Upper lobe of left lung (tissue), 4 donors: ENCODE measurements at regions not wholly inside any gene's neighbourhood (a gene's known extent, or its start where the extent isn't known, plus 50 kb on each side); places are given as distances from the start of the nearest gene placed in this dataset.

Experiments used
- CTCF ChIP-seq, 6 experiments: fragments of 450-650 bp in 4 of 6; fragments of 200-600 bp in 2 of 6; sonication (generic) in 2 of 6; IDR thresholded peaks; one replicate each; pipeline ENCODE4 v1.5.1; 2016 to 2019; ENCODE audit warnings: antibody characterized with exemption in 6 of 6
- POLR2A ChIP-seq, 4 donors: fragments of 450-650 bp; IDR thresholded peaks; one replicate each; pipeline ENCODE4 v1.5.1; 2016 to 2017; ENCODE audit warnings: antibody characterized with exemption in 4 of 4, mild to moderate bottlenecking in 2 of 4
- POLR2AphosphoS5 ChIP-seq, 2 donors: sonication (generic); formaldehyde crosslinking; IDR thresholded peaks; one replicate each; pipeline ENCODE4 v1.5.1; 2017; ENCODE audit warnings: antibody characterized with exemption in 2 of 2

DNA sequence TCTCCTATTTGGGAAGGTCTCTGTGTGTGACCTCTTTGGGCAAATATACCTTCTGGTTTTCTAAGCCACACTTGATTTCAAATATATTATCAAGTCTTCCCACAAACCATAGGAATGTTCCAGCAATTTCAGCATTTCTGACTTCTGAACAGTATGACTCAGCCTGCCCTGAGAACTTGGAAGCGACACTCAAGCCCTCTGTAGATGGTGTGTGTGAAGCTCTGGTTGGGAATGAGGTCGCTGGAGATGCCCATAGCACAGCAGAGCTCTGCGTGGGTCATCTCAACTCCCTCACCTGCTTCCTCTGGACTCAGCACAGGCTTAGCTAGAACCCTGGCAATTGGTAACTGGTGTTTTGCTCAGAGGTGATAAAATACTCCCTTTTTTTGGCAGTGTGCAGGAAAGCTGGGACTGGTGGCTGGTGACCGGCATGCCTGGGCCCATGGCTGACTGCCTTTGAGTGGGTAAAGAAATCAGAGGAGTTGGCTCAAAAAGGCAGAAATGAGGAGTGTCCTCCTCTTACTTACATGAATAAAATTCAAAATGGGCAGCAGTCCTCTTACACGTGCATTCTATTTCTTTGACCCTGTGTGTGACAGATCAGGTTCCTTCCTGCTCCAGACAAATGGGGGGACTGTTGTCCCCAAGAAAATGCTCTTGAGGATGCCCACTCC is 87.5 kb upstream of the NRP1 start:
- no peak for TF ChIP-seq POLR2A (IDR thresholded peaks at IDR 0.05)
- no peak for TF ChIP-seq CTCF (IDR thresholded peaks at IDR 0.05)
- TF ChIP-seq POLR2AphosphoS5 (IDR thresholded peaks at IDR 0.05), result no peak
